GM19099 (cell line): ENCODE measurements at regions not wholly inside any gene's neighbourhood (a gene's known extent, or its start where the extent isn't known, plus 50 kb on each side); places are given as distances from the start of the nearest gene placed in this dataset.

Source experiments
- POLR2A ChIP-seq: IDR thresholded peaks from 3 replicates; pipeline ENCODE4 v1.6.1; 2011; ENCODE audit warnings: low read depth; ENCODE audit not compliant: insufficient read length; ENCODE audit errors: extremely low read depth

DNA sequence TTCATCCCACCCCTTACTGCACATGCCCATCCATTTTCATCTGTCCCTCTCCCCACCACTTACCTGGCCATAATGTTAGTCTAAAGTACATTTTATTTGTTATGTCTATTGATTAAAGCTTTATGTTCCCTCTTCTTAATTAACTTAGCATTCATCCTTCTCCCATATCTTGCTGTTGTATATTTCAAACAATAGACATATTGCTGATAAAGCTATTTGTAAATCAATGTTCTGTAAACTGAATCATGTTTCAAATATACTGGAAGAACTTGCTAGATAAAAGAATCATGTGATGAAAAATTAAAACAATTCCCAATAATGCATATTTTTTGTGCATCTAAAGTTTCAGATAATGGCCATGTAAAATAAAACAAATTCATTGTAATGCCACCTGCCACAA, 249.2 kb downstream of the IGSF11 start:
- TF ChIP-seq POLR2A = no peak

DNA sequence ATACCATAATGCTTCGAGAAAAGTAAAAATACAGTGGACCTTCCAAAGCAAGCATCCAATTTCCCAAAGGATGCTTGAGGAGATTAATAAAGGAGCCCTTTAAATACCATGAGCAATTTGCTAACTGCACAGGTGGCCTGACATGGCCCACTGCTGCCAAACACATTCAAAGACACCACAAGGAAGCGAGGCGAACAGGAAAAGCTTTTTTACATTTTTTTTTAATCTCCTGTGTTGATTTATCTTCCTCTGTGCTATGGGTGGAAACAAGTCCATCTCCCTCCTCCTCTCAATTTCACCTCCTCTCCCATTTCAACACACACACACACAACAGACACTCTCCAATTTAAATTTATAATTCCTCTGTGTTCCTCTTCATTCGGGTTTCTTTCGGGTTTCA, 243.4 kb downstream of the IGSF11 start:
- TF ChIP-seq POLR2A = no peak

DNA sequence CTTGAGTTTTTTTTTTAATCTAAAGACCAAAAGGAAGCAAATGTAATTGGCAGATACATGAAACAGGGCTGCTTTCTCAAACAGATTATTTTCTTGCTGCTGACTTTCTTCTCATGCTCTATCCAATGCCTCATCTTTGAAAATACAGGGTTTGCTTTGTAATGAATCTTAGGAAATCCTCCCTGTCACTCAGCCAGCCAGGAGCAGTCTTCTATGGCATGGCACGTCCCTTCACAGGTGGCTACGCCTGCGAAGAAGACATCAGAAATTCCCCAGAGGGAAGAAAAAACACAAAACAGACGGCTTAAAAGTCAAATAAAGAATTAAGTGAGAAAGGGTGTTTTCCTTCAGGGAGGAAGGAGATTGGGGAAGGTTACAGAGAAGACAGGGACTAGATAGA, 242.5 kb downstream of the IGSF11 start:
- TF ChIP-seq POLR2A = no peak

DNA sequence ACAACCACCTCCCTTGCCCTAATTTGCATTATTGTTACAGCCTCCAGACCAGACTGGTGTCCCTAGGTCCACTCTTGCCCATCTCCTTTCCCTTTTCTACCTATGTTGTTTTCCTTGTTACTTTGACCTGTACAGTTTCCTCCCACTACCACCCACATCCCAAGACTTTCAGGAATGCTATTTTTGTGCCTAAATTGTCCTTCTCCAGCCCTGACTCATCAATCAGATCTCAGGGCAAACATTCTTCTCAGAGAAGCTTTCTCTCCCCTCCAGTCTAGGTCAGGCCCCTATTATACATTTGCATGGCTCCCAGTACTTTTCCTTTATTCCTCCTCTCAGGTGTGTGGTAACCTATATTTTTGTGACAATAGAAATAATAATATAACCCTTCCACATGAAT, 241.5 kb downstream of the IGSF11 start:
- TF ChIP-seq POLR2A = no peak

DNA sequence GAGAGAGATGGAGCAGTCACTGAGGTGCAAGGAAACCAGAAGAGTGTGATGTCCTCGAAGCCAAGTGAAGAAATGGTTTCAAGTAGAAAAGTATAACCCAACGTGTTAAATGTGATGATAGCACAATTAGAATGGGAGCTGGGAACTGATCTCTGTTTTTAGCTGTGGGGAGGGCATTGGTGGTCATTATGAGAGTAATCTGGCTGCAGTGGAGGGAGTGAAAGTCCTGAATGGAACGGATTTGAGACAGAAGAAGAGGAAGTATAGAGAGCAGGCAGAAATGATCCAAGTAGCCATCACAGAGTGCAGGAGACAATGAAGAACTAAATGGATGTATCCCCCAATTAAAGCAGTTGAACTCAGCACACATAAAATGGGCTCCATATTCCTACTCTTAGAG, 235.3 kb downstream of the IGSF11 start:
- TF ChIP-seq POLR2A = no peak

DNA sequence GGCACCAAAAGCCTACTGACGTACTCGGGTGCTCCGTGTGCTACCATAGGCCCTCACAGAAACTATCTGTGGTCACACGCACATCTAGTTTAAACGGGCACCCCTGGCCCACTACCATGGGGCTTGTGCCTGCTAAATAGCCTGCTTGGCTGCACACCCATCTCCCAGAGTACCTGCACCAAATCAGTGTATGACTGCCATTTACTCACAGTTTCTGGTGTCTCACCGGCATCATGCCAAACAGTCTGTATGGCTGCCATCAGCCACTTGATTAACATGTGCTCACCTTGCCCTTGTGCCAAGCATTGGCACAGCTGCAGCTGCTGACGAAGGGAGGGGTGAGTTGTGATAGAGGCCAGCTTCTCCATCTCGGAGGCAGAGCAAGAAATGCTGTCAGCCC, 232.7 kb downstream of the IGSF11 start:
- no peak for TF ChIP-seq POLR2A

DNA sequence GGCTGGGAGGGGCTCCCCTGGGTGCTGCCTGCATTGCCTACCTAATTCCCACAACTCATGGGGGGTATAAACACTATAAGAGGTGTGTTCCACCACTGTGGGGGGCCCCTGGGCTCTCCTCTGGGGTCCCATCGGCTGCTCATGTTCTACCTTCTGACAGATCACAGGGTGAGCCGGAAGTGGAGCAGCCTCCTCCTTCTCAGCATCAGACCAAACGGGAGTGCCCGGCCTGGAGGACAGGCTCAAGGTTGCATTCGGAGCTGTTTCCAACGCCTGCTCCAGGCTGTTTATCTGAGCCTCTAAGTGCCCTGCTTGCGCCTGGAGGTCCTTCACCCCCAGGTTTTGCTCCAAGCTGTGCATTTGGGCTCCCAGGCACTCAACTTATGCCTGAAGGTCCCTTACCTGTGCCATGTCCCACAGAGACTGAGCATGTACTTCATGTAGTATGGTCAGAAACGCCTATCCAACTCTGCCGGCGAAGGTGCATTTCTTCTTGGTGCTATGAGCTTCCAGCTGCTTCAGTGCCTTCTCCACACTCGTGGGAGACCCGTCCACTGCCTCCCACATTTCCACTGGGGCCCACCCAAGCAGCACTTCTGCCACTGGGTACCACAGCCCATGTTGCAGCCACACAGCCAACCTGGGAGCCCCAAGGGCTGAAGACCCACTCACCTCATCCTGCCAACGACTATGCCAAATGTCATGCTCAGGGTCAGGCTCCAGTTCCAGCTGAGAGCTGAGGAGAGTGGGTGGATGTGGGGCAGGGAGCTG, 232.1 kb downstream of the IGSF11 start:
- TF ChIP-seq POLR2A = no peak

DNA sequence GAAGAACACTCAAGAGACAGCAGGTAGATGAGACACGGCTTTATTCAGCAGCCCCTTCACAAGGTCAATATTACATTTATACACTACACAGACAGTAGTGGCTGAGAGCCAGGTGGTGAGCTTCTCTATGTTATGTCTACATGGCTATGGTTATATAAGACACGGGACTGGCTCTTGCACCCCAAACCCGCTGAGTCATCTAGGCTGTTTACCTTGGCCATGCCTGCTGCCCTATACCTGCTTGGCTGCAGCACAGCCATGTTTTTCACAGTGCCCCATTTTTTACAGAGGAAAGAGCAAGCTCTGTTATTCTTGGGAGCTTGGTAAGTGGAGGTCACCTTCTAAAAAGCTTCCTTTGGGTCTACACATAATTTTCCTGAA, 231.6 kb downstream of the IGSF11 start:
- TF ChIP-seq POLR2A = no peak

DNA sequence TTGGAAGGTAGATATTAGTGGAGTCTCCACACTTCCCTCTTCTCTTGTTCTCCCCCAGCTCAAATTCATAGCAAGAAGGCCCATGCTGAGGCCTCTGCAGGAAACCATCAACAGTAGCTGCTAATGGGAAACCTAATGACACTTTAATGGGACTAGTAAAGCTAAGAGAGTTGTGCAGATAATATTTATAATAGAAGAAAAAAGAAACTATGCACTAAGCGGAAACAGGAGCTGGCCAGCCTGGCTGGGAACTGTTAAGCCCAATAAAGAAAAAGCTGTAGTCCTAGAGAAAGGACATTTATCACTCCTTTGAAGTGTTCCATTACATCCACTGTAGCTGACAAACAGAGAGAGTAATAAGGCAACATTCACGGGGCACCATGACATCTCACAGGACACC, 229.6 kb downstream of the IGSF11 start:
- TF ChIP-seq POLR2A = no peak

DNA sequence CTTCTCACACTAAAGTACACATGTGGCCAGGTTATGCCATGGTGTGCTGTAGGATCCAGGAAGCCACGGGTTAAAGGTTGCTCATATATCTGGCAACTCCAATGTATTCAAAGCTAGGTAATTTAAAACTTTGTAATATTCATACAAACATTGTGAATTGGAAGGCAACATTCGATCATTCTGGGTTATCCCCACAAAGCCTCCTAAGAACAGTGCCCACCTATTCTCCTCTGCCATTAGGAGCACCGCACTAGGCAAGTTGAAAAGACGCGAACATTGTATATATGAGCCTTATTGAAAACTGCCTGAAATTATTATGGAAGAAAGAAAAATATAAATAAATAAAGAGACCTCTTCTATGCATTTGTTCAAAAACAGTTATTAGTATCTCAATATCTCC, 228.2 kb downstream of the IGSF11 start:
- TF ChIP-seq POLR2A = no peak

DNA sequence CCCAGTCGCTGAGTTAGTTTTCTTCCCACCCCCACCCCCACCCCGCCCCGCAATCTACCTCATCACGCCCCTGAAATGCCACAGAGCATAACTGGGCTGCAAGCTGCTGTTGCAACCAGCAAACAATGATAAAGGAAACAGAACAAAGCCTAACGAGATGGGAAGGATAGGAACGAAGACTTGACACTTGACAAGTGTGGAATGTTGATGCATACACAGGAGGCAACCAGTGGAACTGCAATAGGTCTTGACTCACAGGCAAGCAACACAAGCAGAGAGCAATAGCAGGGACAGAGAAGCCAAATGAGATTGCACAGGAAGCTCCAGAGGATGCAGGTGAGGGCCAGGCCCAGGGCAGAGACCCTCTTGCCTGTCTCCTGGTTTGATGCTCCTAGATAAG, 225.9 kb downstream of the IGSF11 start:
- TF ChIP-seq POLR2A = no peak

DNA sequence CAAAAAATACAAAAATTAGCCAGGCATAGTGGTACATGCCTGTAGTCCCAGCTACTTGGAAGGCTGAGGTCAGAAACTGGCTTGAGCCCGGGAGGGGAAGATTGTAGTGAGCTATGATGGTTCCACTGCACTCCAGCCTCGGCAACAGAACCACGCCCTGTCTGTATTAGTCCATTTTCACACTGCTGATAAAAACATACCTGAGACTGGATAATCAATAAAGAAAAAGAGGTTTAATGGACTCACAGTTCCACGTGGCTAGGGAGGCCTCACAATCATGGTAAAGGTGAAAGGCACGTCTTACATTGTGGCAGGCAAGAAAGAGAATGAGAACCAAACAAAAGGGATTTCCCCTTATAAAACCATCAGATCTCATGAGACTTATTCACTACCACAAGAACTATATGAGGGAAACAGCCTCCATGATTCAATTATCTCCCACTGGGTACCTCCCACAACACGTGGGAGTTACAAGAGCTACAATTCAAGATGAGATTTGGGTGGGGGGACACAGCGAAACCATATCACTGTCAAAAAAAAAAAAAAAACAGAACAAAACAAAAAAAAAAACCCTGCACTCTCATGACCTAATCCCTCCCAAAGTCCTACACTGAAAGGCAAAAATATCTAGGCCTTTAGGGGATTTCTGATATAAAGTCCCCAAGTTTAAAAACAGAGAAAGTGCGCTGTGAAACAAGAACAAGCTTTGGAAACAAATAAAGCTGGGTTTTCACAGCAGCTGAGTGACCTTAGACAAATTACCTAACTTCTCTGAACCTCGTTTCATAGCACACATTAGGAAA, 224.7 kb downstream of the IGSF11 start:
- TF ChIP-seq POLR2A = no peak

DNA sequence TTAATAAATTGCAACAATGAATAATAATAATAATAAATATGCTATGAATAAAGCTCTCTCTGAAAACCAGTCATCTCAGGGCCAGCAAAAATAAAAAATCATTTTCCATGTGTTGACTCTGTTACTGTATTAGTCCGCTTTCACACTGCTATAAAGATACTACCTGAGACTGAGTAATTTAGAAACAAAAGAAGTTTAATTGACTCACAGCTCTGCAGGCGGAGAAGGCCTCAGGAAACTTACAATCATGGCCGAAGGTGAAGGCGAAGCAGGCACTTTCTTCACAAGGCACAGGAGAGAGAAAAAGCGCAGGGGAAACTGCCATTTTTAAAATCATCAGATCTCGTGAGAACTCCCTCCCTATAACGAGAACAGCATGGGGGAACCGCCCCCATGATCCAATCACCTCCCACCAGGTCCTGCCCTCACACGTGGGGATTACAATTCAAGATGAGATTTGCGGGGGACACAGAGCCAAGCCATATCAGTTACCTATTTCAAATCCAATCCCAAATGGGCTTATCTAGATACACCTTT, 224.1 kb downstream of the IGSF11 start:
- no peak for TF ChIP-seq POLR2A

DNA sequence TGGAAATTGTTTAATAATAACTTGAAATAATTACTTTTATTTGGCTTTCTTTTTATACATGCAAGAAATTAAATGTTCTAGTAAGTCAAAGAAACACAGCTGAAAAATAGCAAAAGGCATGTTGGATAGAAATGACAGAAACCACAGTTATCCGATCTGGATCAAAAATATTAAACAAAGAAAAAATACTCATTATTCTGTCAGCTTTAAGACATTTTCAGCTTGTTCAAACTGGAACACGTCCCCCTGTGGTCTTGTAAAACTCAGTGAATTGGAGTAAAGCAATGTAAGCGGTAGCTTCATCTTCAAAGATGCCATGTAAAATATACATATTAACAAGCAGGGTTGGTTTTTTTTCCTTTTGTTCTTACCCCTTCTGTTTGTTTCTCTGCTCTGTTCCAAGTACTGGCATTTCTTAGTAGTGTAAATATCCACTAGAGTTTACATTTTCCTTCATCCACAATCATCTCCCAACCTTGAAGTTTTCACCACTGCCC, 223.4 kb downstream of the IGSF11 start:
- no peak for TF ChIP-seq POLR2A

DNA sequence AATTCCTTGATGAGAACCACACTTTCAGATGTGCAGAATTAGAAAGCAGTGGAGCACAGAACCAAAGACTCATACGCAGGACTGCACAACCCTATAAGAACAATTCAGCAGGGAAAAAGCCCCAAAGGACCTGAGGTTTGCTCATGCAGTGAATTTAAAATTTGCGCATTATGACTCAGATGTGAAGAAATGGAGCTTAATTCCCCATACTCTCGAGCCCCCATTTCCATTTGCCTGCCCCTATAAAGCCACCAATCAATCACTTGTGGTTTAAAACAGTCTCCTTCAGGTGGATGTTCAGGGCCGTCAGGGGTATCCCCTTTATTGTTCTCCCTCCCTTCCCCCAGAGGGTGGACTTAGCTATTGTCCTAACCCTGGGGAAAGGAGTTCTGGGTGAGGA, 221.2 kb downstream of the IGSF11 start:
- no peak for TF ChIP-seq POLR2A

DNA sequence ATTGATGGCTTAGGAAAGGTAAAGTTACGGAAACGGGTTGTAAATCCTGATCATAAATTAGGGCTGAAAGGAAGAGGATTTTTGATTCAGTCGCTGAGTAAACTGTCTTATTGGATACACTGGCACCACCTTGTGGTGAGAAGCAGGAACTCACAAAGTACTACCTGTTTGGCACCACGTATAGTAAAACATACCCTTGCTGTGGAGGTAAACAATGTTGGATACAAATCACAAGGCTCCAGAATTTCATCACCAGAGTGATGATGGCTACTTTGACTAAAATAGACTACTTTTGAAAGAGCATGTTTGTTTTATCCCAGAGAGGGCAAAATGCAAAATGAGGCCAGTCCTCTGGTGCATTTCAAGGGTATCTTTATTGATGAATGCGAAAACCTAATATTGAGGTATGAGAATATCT, 216.9 kb downstream of the IGSF11 start:
- no peak for TF ChIP-seq POLR2A

DNA sequence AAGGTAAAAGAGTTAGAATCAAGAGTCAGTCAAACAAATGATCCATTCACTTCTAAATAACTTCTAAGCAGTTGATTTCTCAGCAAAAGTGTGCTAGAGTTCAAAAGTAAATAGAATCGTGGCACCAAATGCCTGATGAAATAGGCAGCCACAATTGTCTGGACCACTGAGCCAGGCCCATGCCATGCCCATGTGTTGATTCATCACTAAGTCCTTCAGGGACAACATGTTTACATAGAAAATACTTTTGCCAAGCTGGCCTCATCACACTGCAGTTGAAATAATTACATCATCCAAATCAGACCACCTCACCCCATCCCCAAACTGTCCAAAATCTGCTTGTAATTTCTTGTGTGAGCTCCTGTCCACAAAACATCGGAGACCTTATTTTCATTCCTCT, 216.3 kb downstream of the IGSF11 start:
- no peak for TF ChIP-seq POLR2A

DNA sequence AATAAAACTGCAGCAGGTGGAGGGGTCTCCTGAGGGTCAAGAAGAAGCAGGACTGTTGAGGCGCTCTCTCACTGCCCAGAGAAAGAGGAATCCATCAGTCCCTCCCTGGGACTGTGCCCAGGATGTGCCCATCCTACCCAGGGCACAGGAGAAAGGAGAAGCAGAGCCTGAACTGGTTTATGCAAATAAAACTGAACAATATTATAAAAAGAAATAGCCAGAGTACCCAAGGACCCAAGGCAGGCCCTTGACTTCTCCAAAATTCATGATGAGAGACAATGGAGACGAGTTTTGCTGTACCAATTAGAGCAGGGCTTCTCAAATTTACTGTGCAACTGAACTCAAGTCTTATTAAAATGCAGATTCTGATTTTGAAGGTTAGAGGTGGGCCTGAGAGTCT, 211.0 kb downstream of the IGSF11 start:
- no peak for TF ChIP-seq POLR2A
